Bronchial epithelial cell (primary cell): ENCODE measurements at regions not wholly inside any gene's neighbourhood (a gene's known extent, or its start where the extent isn't known, plus 50 kb on each side); places are given as distances from the start of the nearest gene placed in this dataset.
A peak's percentile ranks its signal among the peaks of the same experiment; 100 is the strongest.

ENCODE experiments used
- DNase-seq: peaks from one replicate; pipeline ENCODE4 v3.0.0-alpha.2; 2010; ENCODE audit warnings: low read depth
- FAIRE-seq: peaks from 2 replicates; lab custom pipeline; 2011; peaks lifted over from hg19 to GRCh38; lab: Jason Lieb, UNC
- H3K27me3 ChIP-seq: 2 replicates; pipeline ENCODE4 v1.5.1; 2011; ENCODE audit warnings: low read length; ENCODE audit not compliant: control insufficient read depth, insufficient read depth
- H3K36me3 ChIP-seq: 2 replicates; pipeline ENCODE4 v1.5.1; 2011; ENCODE audit warnings: low read length; ENCODE audit not compliant: control insufficient read depth, insufficient read depth
- H3K4me3 ChIP-seq: 2 replicates; pipeline ENCODE4 v1.5.1; 2011; ENCODE audit warnings: mild to moderate bottlenecking, low read depth, low read length, control low read depth
- TF ChIP-seq, protein P1 (sequence below): IDR thresholded peaks from 2 replicates; pipeline ENCODE4 v1.5.1; 2011; ENCODE audit warnings: mild to moderate bottlenecking, moderate library complexity, low read length, control low read depth, inconsistent platforms; ENCODE audit not compliant: insufficient read depth, severe bottlenecking

DNA sequence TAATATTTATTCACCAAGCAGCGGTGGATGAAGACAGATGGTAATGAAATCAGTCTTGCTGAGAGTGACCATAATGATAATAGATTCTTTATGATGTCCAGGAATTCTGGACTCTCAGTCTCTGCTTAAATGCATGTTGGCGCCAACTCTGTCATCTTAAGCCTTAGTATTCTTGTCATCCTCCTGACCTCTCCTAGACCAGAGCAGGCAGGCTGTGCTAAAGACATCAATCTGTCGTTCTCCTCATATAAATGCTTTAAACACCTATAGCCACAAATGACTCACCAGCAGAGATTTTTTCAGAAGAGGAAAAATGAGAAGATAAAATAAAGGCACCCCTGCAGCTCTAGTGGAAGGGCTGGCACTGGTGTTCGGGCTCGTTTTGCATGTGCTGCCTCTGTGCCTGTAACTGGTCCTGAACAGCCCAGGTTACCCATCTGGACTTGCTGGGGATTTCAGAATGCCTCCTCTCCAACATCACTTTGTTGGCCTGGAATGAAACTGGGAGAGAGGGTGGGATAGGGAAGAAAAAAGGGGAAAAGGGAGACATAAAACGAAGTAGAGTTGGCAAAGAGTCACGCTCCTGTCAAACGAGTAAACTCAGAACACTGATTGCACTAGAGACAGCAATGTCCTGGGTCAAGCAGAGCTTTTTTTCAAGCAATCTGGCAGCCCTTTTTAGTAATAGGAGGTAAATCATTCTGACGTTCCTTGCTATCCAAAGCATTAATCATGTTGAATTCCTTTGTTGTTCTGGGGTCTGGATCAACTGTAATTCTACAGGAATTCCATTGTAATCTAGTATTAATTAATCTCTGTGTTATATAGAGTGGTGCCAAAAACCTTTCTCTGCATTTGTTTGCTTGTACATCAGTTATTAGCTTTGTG lies 195.5 kb upstream of the CLINT1 start:
- FAIRE-seq (no peak), DNase-seq (no peak)
- Histone ChIP-seq H3K4me3 (no peak overlapping the region), H3K36me3 (no peaks in the 10 kb centered on the region), H3K27me3 (no peaks in the 10 kb centered on the region)
- TF ChIP-seq, protein P1, sequence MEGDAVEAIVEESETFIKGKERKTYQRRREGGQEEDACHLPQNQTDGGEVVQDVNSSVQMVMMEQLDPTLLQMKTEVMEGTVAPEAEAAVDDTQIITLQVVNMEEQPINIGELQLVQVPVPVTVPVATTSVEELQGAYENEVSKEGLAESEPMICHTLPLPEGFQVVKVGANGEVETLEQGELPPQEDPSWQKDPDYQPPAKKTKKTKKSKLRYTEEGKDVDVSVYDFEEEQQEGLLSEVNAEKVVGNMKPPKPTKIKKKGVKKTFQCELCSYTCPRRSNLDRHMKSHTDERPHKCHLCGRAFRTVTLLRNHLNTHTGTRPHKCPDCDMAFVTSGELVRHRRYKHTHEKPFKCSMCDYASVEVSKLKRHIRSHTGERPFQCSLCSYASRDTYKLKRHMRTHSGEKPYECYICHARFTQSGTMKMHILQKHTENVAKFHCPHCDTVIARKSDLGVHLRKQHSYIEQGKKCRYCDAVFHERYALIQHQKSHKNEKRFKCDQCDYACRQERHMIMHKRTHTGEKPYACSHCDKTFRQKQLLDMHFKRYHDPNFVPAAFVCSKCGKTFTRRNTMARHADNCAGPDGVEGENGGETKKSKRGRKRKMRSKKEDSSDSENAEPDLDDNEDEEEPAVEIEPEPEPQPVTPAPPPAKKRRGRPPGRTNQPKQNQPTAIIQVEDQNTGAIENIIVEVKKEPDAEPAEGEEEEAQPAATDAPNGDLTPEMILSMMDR: no peak

DNA sequence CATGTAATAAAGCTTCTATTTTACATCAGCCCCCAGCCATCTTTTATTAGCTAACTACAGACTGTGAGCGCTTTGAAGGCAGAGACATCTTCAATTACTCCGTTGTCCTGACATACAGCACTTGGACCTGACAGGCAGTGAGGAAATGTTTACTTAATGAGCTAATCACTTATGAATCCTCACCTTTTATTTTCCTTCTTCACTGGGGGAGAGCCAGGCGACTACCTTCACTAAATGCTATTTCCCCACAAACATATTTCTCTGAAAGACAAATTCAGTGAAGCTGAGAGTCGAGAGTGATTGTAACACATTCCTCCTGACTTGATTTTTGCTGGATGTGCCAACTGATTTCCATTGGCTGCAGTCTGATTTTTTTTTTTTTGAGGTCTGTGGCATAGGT lies 192.1 kb upstream of the CLINT1 start:
- H3K4me3 ChIP-seq: no peak overlapping the region
- FAIRE-seq (no peak), DNase-seq (peak; percentile 72)
- TF ChIP-seq, protein P1: no peak
- H3K36me3 ChIP-seq: no peaks in the 10 kb centered on the region
- no peaks in the 10 kb centered on the region for H3K27me3 ChIP-seq

DNA sequence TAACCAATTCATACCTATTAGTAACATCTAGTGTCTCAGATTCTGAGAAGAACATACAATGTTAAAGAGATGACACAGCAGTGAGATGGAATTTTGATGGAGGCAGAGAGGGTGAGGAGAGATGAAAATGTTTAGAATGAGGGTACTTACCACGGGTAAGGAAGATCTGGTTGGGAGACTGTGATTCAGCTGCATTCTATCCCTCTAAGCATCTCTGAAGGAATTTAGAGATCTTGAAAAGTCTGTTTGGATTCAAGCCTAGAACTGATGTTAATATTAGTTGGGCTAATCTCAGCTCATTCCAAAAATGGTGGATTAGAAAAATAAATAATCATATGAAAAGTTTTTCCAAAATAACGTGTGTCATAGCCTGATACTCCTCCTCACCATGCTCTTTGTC lies 191.5 kb upstream of the CLINT1 start:
- H3K4me3 ChIP-seq: no peak overlapping the region
- no peak for FAIRE-seq
- TF ChIP-seq, protein P1: no peak
- no peaks in the 10 kb centered on the region for H3K36me3 ChIP-seq
- no peaks in the 10 kb centered on the region for H3K27me3 ChIP-seq
- DNase-seq: no peak

DNA sequence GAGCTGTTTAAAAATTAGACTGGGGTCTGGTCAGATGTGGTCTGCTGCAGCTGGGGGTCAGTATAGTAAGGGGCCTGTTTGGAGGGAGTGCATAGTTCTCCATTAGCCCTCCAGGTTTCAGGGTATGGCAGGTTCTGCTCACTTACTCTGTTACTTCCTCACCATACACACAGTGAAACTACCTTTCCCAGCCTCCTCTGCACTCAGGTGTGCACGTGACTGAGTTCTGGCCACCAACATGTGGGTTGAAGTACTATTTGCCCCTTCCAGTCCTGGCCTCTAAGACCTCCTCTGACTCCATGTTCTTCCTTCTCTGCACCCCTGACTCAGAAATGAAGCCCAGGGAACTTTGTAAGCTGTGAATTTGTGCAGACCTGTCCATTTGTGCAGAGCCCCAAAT lies 190.5 kb upstream of the CLINT1 start:
- Histone ChIP-seq H3K4me3 (no peak overlapping the region), H3K27me3 (no peaks in the 10 kb centered on the region), H3K36me3 (no peaks in the 10 kb centered on the region)
- TF ChIP-seq, protein P1: no peak
- FAIRE-seq (no peak), DNase-seq (no peak)

DNA sequence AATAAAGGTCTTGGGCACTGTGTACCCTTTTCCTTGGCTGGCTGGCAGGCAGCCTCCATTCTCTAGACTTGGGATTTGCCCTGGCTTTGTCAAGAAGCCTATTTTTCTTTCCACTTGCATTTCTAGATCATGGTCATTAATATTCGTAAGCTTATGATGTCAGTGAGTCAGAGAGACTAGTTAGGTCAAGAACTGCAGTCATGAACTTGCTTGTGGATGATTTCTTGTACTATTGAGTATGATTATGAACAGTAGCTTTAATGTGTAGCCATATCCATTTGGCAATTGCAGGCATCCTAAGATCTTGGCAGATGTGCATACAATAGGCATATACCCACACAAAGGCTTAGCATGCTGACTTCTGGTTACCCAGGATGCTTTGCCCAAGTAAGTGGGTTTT lies 186.8 kb upstream of the CLINT1 start:
- Histone ChIP-seq H3K4me3 (no peak overlapping the region), H3K36me3 (no peaks in the 10 kb centered on the region), H3K27me3 (no peaks in the 10 kb centered on the region)
- TF ChIP-seq, protein P1: no peak
- peak; percentile 18 for DNase-seq
- FAIRE-seq: no peak
